ENCODE measurements at regions not wholly inside any gene's neighbourhood (a gene's known extent, or its start where the extent isn't known, plus 50 kb on each side); places are given as distances from the start of the nearest gene placed in this dataset.
"Not testable (repeated sequence)": the region's sequence is repeated elsewhere in the genome, so short reads cannot be mapped to it uniquely, and the experiment has no call there.

- DNase-seq (ENCODE audit: extremely low spot score, insufficient read length, low read depth) (no peak), FAIRE-seq (no peak)
Measured at GRCh38 chr3:106840319-106840718, 536.9 kb upstream of the CCDC54 start.

- FAIRE-seq (no peak), DNase-seq (ENCODE audit: extremely low spot score, insufficient read length, low read depth) (no peak)
Measured at GRCh38 chr3:106842151-106842550, 535.1 kb upstream of the CCDC54 start.

GRCh38 chr3:106844638-106845037, 532.6 kb upstream of the CCDC54 start:
- no peak for DNase-seq (ENCODE audit: extremely low spot score, insufficient read length, low read depth)
- no peak for FAIRE-seq

- DNase-seq (ENCODE audit: extremely low spot score, insufficient read length, low read depth), result no peak
- no peak for FAIRE-seq
Measured at GRCh38 chr3:106848099-106848498, 529.1 kb upstream of the CCDC54 start.

- DNase-seq (ENCODE audit: extremely low spot score, insufficient read length, low read depth) (no peak), FAIRE-seq (no peak)
Measured at GRCh38 chr3:106850437-106850836, 526.8 kb upstream of the CCDC54 start.

GRCh38 chr3:106858321-106858720, 518.9 kb upstream of the CCDC54 start:
- not testable (repeated sequence) for DNase-seq (ENCODE audit: extremely low spot score, insufficient read length, low read depth); FAIRE-seq

- FAIRE-seq (no peak), DNase-seq (ENCODE audit: extremely low spot score, insufficient read length, low read depth) (no peak)
Measured at GRCh38 chr3:106860182-106860581, 517.1 kb upstream of the CCDC54 start.

- DNase-seq (ENCODE audit: extremely low spot score, insufficient read length, low read depth) (no peak), FAIRE-seq (no peak)
Measured at GRCh38 chr3:106862067-106862466, 515.2 kb upstream of the CCDC54 start.

- DNase-seq (ENCODE audit: extremely low spot score, insufficient read length, low read depth), result no peak
- FAIRE-seq, result no peak
Measured at GRCh38 chr3:106877627-106878026, 499.6 kb upstream of the CCDC54 start.

- no peak for FAIRE-seq
- DNase-seq (ENCODE audit: extremely low spot score, insufficient read length, low read depth), result no peak
Measured at GRCh38 chr3:106880206-106880605, 497.0 kb upstream of the CCDC54 start.

GRCh38 chr3:106881186-106881585, 496.1 kb upstream of the CCDC54 start:
- DNase-seq (ENCODE audit: extremely low spot score, insufficient read length, low read depth) (no peak), FAIRE-seq (no peak)

GRCh38 chr3:106882297-106882696, 494.9 kb upstream of the CCDC54 start:
- DNase-seq (ENCODE audit: extremely low spot score, insufficient read length, low read depth) (no peak), FAIRE-seq (no peak)

- FAIRE-seq, result no peak
- no peak for DNase-seq (ENCODE audit: extremely low spot score, insufficient read length, low read depth)
Measured at GRCh38 chr3:106906074-106906473, 471.2 kb upstream of the CCDC54 start.

- no peak for DNase-seq (ENCODE audit: extremely low spot score, insufficient read length, low read depth)
- no peak for FAIRE-seq
Measured at GRCh38 chr3:106908181-106908938, 468.9 kb upstream of the CCDC54 start.

GRCh38 chr3:106913111-106913698, 464.0 kb upstream of the CCDC54 start:
- DNase-seq (ENCODE audit: extremely low spot score, insufficient read length, low read depth), result no peak
- no peak for FAIRE-seq

GRCh38 chr3:106913966-106914365, 463.3 kb upstream of the CCDC54 start:
- FAIRE-seq (no peak), DNase-seq (ENCODE audit: extremely low spot score, insufficient read length, low read depth) (no peak)

- no peak for FAIRE-seq
- no peak for DNase-seq (ENCODE audit: extremely low spot score, insufficient read length, low read depth)
Measured at GRCh38 chr3:106920609-106921008, 456.6 kb upstream of the CCDC54 start.

- no peak for FAIRE-seq
- no peak for DNase-seq (ENCODE audit: extremely low spot score, insufficient read length, low read depth)
Measured at GRCh38 chr3:106929081-106929480, 448.2 kb upstream of the CCDC54 start.

- no peak for FAIRE-seq
Measured at GRCh38 chr3:106930086-106930485, 447.2 kb upstream of the CCDC54 start.

GRCh38 chr3:106931904-106932303, 445.3 kb upstream of the CCDC54 start:
- no peak for DNase-seq (ENCODE audit: extremely low spot score, insufficient read length, low read depth)
- FAIRE-seq, result no peak

More at GRCh38 chr3:106930086-106930485, 447.2 kb upstream of the CCDC54 start:
- no peak for DNase-seq (ENCODE audit: extremely low spot score, insufficient read length, low read depth)

- DNase-seq (ENCODE audit: extremely low spot score, insufficient read length, low read depth) (no peak), FAIRE-seq (no peak)
Measured at GRCh38 chr3:106936337-106936736, 440.9 kb upstream of the CCDC54 start.

GRCh38 chr3:106942051-106942450, 435.2 kb upstream of the CCDC54 start:
- no peak for FAIRE-seq

More at GRCh38 chr3:106942051-106942450, 435.2 kb upstream of the CCDC54 start:
- DNase-seq (ENCODE audit: extremely low spot score, insufficient read length, low read depth), result no peak
